ENCODE measurements at regions not wholly inside any gene's neighbourhood (a gene's known extent, or its start where the extent isn't known, plus 50 kb on each side); places are given as distances from the start of the nearest gene placed in this dataset.

- TF ChIP-seq REST (IDR thresholded peaks at IDR 0.05; ENCODE audit: low read depth) (no peak), RAD21 (IDR thresholded peaks at IDR 0.05; ENCODE audit: low read depth) (no peak), TEAD4 (IDR thresholded peaks at IDR 0.05) (no peak), YY1 (IDR thresholded peaks at IDR 0.05; ENCODE audit: low read depth) (no peak)
Observed at GRCh38 chr11:116250155-116250554, 522.6 kb downstream of the BUD13 start.

DNA sequence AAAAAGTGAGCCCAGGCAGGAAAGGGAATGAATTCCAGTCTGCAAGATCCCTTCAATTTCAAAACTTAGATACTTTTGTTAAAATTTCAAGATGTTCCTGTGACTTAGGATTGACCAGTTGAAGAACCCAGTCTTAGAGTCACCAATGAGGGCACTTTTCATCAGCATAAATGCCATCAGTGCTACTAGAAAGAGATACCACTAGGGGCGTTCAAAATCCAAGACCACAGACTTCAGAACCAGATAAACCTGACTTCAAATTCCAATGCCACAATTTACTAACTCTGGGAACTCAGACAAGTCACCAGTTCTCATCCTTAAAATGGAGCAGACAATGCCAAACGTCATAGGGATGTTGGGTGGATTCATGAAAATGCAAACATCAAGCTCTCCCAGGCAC is 523.2 kb downstream of the BUD13 start:
- no peak for TF ChIP-seq TEAD4 (IDR thresholded peaks at IDR 0.05)
- TF ChIP-seq TAF1 (IDR thresholded peaks at IDR 0.05; ENCODE audit: low read depth), result no peak
- no peak for TF ChIP-seq YY1 (IDR thresholded peaks at IDR 0.05; ENCODE audit: low read depth)
- TF ChIP-seq, protein P1, sequence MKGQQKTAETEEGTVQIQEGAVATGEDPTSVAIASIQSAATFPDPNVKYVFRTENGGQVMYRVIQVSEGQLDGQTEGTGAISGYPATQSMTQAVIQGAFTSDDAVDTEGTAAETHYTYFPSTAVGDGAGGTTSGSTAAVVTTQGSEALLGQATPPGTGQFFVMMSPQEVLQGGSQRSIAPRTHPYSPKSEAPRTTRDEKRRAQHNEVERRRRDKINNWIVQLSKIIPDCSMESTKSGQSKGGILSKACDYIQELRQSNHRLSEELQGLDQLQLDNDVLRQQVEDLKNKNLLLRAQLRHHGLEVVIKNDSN (IDR thresholded peaks at IDR 0.05), result no peak
- no peak for TF ChIP-seq EGR1 (IDR thresholded peaks at IDR 0.05)
- no peak for TF ChIP-seq EP300 (IDR thresholded peaks at IDR 0.05; ENCODE audit: borderline replicate concordance)
- no peak for TF ChIP-seq RAD21 (IDR thresholded peaks at IDR 0.05; ENCODE audit: low read depth)
- no peak for TF ChIP-seq FOXM1 (IDR thresholded peaks at IDR 0.05; ENCODE audit: borderline replicate concordance, low read depth)
- no peak for TF ChIP-seq CEBPB (IDR thresholded peaks at IDR 0.05)
- TF ChIP-seq MAX (IDR thresholded peaks at IDR 0.05), result no peak
- TF ChIP-seq CREB1 (IDR thresholded peaks at IDR 0.05; ENCODE audit: low read depth), result no peak
- TF ChIP-seq NFIC (IDR thresholded peaks at IDR 0.05), result no peak
- TF ChIP-seq REST (IDR thresholded peaks at IDR 0.05; ENCODE audit: low read depth), result no peak
- TF ChIP-seq TCF12 (IDR thresholded peaks at IDR 0.05; ENCODE audit: low read depth), result no peak
- no peak for TF ChIP-seq ZBTB7A (IDR thresholded peaks at IDR 0.05; ENCODE audit: low read depth)

DNA sequence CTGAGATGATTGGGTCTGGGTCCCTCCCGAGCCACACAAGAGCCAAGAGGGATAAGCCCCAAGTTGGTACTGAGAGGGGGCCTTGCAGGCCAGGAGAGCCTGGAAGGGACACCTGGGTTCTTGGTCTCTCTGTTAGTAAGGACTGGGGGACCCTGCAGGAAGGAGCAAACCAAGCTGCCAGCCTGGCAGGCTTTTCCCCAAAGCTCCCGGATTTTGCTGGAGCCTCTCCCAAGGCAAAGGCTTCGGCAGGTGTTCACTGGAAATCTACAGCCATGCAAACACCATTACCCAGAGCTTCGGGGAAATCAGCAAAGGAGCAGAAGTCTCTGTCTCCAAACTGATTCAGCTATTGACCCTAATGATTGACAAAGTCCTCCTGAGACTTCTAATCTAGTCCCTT is 527.9 kb downstream of the BUD13 start:
- TF ChIP-seq TCF12 (IDR thresholded peaks at IDR 0.05; ENCODE audit: low read depth), result no peak
- TF ChIP-seq TAF1 (IDR thresholded peaks at IDR 0.05; ENCODE audit: low read depth), result no peak
- TF ChIP-seq YY1 (IDR thresholded peaks at IDR 0.05; ENCODE audit: low read depth), result no peak
- TF ChIP-seq, protein P1 (IDR thresholded peaks at IDR 0.05), result no peak
- no peak for TF ChIP-seq EP300 (IDR thresholded peaks at IDR 0.05; ENCODE audit: borderline replicate concordance)
- no peak for TF ChIP-seq CEBPB (IDR thresholded peaks at IDR 0.05)

- TF ChIP-seq EGR1 (IDR thresholded peaks at IDR 0.05) (no peak), EP300 (IDR thresholded peaks at IDR 0.05; ENCODE audit: borderline replicate concordance) (no peak), REST (IDR thresholded peaks at IDR 0.05; ENCODE audit: low read depth) (no peak), CREB1 (IDR thresholded peaks at IDR 0.05; ENCODE audit: low read depth) (no peak)
Observed at GRCh38 chr11:116244439-116244838, 528.3 kb downstream of the BUD13 start.

DNA sequence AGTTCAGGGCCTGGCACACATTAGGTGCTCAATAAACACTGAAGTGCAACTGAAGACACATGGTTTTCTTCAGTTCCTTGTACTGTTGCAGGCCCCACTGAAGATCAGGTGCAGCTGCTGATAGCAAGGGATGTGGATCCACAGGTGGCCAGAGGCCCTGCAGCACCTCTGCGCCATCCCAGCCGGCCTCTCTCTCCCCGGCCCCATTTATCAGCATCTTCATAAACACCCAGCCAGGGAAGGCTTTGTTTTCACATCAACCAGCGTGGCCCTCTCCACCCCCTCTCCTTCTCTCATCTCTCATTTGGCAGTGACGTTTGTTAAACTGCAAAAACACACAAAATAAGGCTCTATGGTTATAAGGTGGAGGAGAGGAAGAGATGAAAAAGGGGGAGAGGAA is 528.8 kb downstream of the BUD13 start:
- no peak for TF ChIP-seq ZBTB7A (IDR thresholded peaks at IDR 0.05; ENCODE audit: low read depth)
- no peak for TF ChIP-seq NFIC (IDR thresholded peaks at IDR 0.05)
- no peak for TF ChIP-seq FOXM1 (IDR thresholded peaks at IDR 0.05; ENCODE audit: borderline replicate concordance, low read depth)
- no peak for TF ChIP-seq MAX (IDR thresholded peaks at IDR 0.05)

GRCh38 chr11:116242006-116242405 is 530.8 kb downstream of the BUD13 start:
- TF ChIP-seq, protein P1 (IDR thresholded peaks at IDR 0.05), result no peak
- TF ChIP-seq TEAD4 (IDR thresholded peaks at IDR 0.05) (no peak), CREB1 (IDR thresholded peaks at IDR 0.05; ENCODE audit: low read depth) (no peak), TCF12 (IDR thresholded peaks at IDR 0.05; ENCODE audit: low read depth) (no peak), FOXM1 (IDR thresholded peaks at IDR 0.05; ENCODE audit: borderline replicate concordance, low read depth) (no peak)

Data from Ishikawa (cell line).